ENCODE measurements at regions not wholly inside any gene's neighbourhood (a gene's known extent, or its start where the extent isn't known, plus 50 kb on each side); places are given as distances from the start of the nearest gene placed in this dataset.

- H3K27me3 ChIP-seq: no peaks in the 10 kb centered on the region
- DNase-seq: no peak
- no peaks in the 10 kb centered on the region for H3K9me3 ChIP-seq
- H3K36me3 ChIP-seq: no peaks in the 10 kb centered on the region
- no peaks in the 10 kb centered on the region for H3K4me1 ChIP-seq
- no peak for TF ChIP-seq CTCF (IDR thresholded peaks at IDR 0.05; ENCODE audit: low read depth, low read length)
- no peak overlapping the region for H3K4me3 ChIP-seq (ENCODE audit: low read depth, low read length)
Measured at GRCh38 chr6:122077603-122078002, 321.8 kb upstream of the HSF2 start.

DNA sequence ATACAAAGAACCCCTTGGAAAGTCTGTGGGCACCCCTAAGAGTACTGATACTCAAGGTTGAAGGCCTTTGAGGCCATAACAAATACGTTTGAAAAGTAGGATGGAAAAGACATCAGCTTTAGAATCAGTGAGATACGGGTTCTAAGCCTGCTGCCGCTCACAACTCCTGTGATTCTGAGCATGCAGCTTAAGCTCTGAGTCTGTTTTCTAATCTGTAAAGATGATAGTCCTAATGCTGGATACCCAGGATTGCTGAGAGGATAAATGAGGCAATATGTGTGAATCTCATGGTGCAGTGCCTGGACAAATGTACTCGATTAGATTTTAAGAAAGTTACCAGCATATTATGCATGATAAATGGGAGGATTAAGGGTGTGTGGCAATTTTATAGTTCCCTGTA, 321.0 kb upstream of the HSF2 start:
- no peak for DNase-seq
- no peak overlapping the region for H3K4me3 ChIP-seq (ENCODE audit: low read depth, low read length)

DNA sequence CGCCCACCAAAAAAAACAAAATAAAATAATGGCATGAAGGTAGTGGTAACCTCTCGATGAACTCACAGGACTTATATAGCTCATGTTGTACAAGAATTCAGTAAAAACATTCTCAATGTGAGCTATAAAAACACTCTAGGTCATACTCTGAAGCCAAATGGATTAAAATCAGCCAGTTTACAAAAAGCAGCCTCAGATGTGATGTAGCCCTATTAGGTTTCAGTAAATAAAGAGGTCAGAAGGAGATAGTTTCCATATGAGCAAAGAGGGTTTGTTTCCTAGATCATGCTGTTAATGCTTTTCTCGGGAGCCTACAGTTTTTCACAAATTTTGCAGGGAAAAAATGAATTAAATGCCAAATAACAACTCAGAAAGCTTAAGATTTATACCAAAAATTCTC, 319.5 kb upstream of the HSF2 start:
- no peak for DNase-seq
- Histone ChIP-seq H3K9me3 (no peaks in the 10 kb centered on the region), H3K27me3 (no peaks in the 10 kb centered on the region), H3K4me1 (no peaks in the 10 kb centered on the region), H3K36me3 (no peaks in the 10 kb centered on the region), H3K4me3 (ENCODE audit: low read depth, low read length) (no peak overlapping the region)
- no peak for TF ChIP-seq CTCF (IDR thresholded peaks at IDR 0.05; ENCODE audit: low read depth, low read length)

More for the DNA sequence above, 321.0 kb upstream of the HSF2 start:
- H3K4me1 ChIP-seq: no peaks in the 10 kb centered on the region
- no peak for TF ChIP-seq CTCF (IDR thresholded peaks at IDR 0.05; ENCODE audit: low read depth, low read length)
- no peaks in the 10 kb centered on the region for H3K36me3 ChIP-seq
- no peaks in the 10 kb centered on the region for H3K27me3 ChIP-seq
- no peaks in the 10 kb centered on the region for H3K9me3 ChIP-seq

- Histone ChIP-seq H3K36me3 (no peaks in the 10 kb centered on the region), H3K27me3 (no peaks in the 10 kb centered on the region), H3K4me3 (ENCODE audit: low read depth, low read length) (no peak overlapping the region), H3K4me1 (no peaks in the 10 kb centered on the region), H3K9me3 (no peaks in the 10 kb centered on the region)
- TF ChIP-seq CTCF (IDR thresholded peaks at IDR 0.05; ENCODE audit: low read depth, low read length): no peak
- no peak for DNase-seq
Measured at GRCh38 chr6:122081921-122082320, 317.5 kb upstream of the HSF2 start.

DNA sequence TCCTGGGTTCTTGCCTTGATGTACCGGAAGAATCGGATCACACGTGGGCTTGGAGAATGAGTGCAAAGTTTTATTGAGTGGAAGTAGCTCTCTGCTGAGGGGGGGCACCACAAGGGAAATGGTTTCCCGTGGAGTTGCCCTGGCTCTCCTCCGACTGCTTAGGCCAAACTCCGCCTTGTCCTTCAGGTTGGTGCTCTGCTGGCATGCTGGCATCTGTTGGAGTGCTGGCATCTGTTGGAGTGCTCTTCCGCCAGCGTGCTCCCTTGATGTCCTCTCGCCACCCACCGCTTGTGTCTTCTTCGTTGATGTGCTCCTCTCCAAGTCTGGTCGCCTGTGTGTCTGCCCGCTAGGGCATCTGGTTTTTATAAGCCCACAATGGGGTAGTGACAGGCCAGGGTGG, 317.1 kb upstream of the HSF2 start:
- no peaks in the 10 kb centered on the region for H3K9me3 ChIP-seq
- H3K36me3 ChIP-seq: no peaks in the 10 kb centered on the region
- H3K27me3 ChIP-seq: no peaks in the 10 kb centered on the region
- DNase-seq: no peak
- no peak for TF ChIP-seq CTCF (IDR thresholded peaks at IDR 0.05; ENCODE audit: low read depth, low read length)
- H3K4me1 ChIP-seq: no peaks in the 10 kb centered on the region
- H3K4me3 ChIP-seq (ENCODE audit: low read depth, low read length): no peak overlapping the region

DNA sequence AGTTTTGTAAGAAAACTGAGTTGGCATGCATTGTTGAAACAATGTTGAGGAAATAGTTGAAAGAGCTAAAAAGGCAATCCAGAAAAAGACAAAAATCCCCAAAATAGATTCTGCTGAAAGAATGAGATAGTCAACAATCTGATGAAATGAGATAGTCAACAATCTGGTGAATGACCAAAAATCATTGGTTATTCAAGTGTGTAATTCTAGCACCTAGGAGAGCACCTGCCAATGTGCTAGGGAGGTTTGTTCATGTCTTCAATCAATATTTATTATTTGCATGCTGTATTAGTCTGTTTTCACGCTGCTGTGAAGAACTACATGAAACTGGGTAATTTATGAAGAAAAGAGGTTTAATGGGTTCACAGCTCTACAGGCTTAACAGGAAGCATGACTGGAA, 307.1 kb upstream of the HSF2 start:
- Histone ChIP-seq H3K4me1 (no peaks in the 10 kb centered on the region), H3K27me3 (no peaks in the 10 kb centered on the region), H3K36me3 (no peaks in the 10 kb centered on the region), H3K9me3 (no peaks in the 10 kb centered on the region), H3K4me3 (ENCODE audit: low read depth, low read length) (no peak overlapping the region)
- TF ChIP-seq CTCF (IDR thresholded peaks at IDR 0.05; ENCODE audit: low read depth, low read length): no peak
- DNase-seq: no peak

All from BE2C (cell line).